HTR-8/SVneo (cell line): ENCODE measurements at regions not wholly inside any gene's neighbourhood (a gene's known extent, or its start where the extent isn't known, plus 50 kb on each side); places are given as distances from the start of the nearest gene placed in this dataset.
"Not testable (repeated sequence)": the region's sequence is repeated elsewhere in the genome, so short reads cannot be mapped to it uniquely, and the experiment has no call there.

Source experiments
- DNase-seq: peaks from one replicate; pipeline ENCODE4 v3.0.0; 2011; ENCODE audit warnings: low spot score, mixed read lengths; ENCODE audit not compliant: insufficient read length
- FAIRE-seq: peaks from 2 replicates; lab custom pipeline; 2011; peaks lifted over from hg19 to GRCh38; lab: Jason Lieb, UNC

GRCh38 chr6:106751501-106752252 is 122.3 kb downstream of the QRSL1 start:
- peak; percentile 65 for FAIRE-seq
- DNase-seq = peak; percentile 21

DNA sequence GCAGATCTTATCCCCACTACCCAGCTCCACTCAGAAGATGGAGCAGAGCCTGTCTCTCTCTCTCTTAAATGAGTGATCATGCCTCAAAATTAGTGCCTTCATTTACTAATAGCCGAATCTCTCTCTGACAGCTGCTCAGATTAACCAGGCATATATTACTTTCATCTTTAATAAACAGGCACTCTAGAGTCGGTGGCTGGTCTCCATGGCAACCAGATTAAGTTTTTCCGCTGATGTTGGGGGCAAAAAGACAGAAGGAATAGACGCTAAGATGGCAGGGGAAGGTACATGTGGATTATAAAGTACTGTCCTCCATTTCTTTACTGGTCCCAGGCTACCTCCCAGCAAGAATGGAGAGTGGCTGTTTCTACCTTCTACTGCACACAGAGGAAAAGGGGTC is 121.6 kb downstream of the QRSL1 start:
- DNase-seq = no peak
- no peak for FAIRE-seq

- FAIRE-seq (no peak), DNase-seq (no peak)
Observed at GRCh38 chr6:106750142-106750918, 121.0 kb downstream of the QRSL1 start.

- DNase-seq (peak; percentile 30), FAIRE-seq (peak; percentile 4)
Observed at GRCh38 chr6:106749609-106750008, 120.2 kb downstream of the QRSL1 start.

DNA sequence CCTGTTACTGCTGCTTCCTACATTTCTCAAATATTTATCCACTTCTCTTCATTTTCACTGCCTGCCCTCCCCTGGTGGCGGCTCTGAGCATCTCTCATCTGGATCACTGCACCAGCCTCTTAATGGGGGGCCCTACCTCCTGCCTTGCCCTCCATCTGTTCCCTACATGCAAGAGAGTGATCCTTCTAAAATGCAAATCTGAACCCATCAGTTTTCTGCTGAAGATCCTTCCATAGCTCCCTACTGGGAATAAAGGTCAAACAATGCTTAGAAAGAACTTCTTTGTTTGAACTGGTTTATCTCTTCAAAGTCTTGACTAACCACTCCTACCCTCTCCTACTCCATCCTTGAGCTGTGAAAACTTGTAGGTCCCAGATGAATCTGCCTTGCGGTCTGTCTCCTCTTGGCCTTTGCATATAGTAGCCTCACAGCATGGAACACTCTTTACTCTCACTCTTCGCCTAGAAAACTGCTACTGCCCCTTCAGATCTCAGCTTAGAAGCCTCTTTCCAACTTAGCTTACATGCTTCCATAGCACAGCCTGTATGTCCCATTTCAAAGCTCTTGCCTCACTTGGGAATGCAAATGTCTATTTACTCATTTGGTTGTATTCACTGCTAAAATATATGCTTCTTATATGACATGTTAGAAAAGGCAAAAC is 119.3 kb downstream of the QRSL1 start:
- DNase-seq (no peak), FAIRE-seq (no peak)

- no peak for DNase-seq
- FAIRE-seq = no peak
Observed at GRCh38 chr6:106747139-106747538, 117.8 kb downstream of the QRSL1 start.

DNA sequence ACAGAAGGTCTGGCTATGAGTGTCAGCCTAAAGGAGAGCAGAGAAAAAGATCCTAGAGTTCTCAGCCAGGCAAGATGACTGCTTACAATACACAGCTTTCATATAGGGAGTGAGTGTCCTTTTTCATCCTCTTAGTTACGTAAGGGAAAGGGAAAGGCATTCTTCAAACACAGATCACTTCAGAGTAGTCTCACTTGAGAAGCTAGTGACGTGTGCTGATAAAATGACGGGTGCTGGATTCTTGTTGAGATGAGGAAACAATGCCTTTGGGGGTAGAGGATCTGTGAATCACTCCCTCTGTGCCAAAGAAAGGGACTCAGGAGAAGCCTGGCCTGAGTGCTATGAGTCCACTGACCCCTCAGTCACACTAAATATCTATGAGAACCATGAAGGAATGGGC is 117.3 kb downstream of the QRSL1 start:
- DNase-seq (peak; percentile 75), FAIRE-seq (no peak)

GRCh38 chr6:106745824-106746582 is 116.6 kb downstream of the QRSL1 start:
- FAIRE-seq = peak; percentile 20
- DNase-seq = peak; percentile 21

DNA sequence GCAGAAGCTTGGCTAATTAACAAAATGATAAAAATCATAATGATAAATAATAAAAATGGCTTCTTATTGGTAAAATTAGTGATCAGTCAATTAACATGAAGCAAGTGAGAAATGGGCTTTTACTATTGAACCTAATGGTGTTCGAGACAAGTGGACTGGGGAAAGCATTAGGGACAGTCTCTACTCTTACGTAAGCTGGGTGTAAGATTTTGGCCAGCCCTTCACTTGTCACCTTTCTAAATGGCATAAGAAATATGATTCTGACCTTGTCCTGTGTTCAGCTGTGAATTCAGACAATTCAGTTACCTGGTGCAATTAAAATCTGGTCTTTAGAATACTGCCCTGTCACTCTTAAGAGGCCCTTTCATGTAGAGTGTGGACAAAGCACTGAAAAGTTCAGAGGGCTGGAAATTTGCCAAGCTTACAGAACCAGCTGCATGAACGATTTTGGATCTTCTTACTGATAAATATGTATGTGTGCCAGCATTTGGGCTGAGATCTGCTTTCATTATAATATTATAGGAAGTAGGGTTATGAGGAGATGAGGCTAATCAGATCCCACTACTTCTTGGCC is 115.9 kb downstream of the QRSL1 start:
- DNase-seq (no peak), FAIRE-seq (no peak)

- no peak for DNase-seq
- FAIRE-seq = no peak
Observed at GRCh38 chr6:106744781-106745180, 115.4 kb downstream of the QRSL1 start.

DNA sequence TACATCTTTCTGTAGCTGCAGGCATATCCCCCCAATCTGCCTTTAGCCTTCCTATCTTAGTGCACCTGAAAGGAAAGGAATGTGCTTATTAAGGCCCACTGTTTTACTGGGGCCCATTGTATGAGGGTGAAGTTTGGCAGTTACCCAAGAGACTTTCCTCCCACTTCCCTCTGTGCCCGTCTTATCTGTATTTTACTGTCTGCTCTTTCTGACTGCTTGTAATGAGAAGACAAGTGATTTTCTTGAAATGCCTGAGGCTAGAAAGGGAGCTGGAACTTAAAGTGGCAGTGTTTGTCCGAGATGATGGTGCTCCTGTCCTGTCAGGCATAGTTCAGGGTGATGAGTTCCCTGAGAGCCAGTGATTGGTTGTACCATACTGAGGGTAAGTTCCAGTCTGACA is 114.7 kb downstream of the QRSL1 start:
- not testable (repeated sequence) for FAIRE-seq, DNase-seq

- no peak for DNase-seq
- no peak for FAIRE-seq
Observed at GRCh38 chr6:106743612-106744011, 114.2 kb downstream of the QRSL1 start.

- FAIRE-seq (no peak), DNase-seq (no peak)
Observed at GRCh38 chr6:106740287-106740686, 110.9 kb downstream of the QRSL1 start.

DNA sequence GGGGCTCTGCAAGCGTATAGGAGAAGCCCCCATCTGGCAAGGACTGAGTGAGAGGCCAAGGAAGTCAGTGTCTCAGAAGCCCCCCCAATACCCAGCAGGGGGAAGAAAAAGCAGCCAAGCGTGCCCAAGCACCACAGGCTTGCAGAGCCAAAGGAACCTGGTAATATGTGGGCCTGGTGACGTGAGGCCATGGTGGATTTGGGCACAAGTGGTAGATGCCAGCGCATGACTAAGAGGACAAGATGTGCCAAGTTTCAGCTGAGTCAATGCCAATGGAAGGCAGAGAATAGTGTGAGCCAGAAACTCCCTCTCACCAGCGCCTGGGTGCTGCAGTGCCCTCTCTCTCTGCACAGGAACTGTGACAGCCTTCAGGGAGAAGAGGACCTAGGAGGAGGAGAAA is 110.0 kb downstream of the QRSL1 start:
- DNase-seq (no peak), FAIRE-seq (no peak)

GRCh38 chr6:106736502-106736901 is 107.1 kb downstream of the QRSL1 start:
- no peak for DNase-seq
- FAIRE-seq = no peak

DNA sequence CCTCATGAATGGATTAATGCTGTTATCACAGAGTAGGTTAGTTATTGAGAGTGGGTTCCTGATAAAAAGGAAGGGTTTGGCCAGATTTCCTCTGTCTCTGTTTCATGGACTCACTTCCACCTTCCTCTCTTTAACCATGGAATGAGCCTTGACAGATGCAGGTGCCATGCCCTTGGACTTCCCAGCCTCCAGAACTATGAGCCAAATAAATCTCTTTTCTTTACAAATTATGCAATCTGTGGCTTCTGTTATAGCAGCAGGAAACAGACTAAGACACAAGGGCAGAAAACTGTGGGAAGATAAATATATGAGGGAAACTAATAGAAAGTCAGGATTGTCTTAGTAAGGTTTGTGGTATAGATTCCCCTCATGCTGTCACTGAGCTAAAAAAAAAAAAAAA is 106.5 kb downstream of the QRSL1 start:
- no peak for DNase-seq
- no peak for FAIRE-seq

DNA sequence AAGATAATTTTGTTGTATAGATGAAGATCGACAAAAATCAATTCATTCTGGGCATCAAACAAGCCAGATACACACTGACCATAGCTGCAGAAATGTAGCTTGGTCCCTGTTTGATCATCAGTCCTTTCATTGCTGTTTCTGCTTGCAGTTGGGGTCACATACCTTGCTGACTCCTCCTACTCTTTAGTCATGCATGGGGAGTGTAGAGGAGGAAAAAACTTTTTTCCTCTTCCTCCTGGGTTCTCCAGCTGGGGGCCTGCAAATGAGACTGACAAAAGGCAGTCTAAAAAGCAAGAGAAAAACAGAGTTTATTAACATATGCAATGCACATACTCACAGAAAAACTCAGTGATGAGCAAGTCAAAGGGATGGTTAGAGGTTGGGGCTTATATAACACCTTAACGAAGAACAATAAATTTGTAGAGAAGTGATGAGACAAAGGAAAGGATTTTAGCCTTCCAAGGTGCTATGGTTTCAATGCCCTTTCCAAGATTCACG is 105.8 kb downstream of the QRSL1 start:
- DNase-seq (no peak), FAIRE-seq (no peak)

- DNase-seq (no peak), FAIRE-seq (no peak)
Observed at GRCh38 chr6:106733386-106733785, 104.0 kb downstream of the QRSL1 start.

GRCh38 chr6:106732376-106732940 is 103.1 kb downstream of the QRSL1 start:
- DNase-seq (no peak), FAIRE-seq (no peak)

DNA sequence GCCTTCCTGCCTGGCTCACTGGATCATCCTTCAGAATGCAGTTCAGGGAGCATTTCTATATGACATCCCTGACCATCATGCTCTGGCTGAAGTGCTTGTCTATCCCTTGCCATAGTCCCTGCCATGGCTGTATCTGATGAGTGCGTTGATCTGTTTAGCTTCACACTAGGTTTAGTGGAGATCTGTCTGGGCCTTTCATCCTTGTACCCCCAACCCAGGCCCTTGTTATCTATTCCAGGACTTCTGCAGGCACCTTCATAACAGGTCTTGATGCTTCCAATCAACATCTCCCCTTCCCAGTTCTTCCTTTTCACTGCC is 102.4 kb downstream of the QRSL1 start:
- DNase-seq (no peak), FAIRE-seq (no peak)
